Activated CD8-positive, alpha-beta T cell treated with anti-CD3 and anti-CD28 coated beads for 36 hours (primary cell): ENCODE measurements at regions not wholly inside any gene's neighbourhood (a gene's known extent, or its start where the extent isn't known, plus 50 kb on each side); places are given as distances from the start of the nearest gene placed in this dataset.
"Not testable (repeated sequence)": the region's sequence is repeated elsewhere in the genome, so short reads cannot be mapped to it uniquely, and the experiment has no call there.

Experiments used
- ATAC-seq: fragments of 200-7000 bp; cut with Tn5 transposase; one replicate; pipeline ENCODE4 v1.10.0; 2021; ENCODE audit warnings: mild to moderate bottlenecking, moderate library complexity
- CTCF ChIA-PET: fragments of 350-600 bp; sonication (Branson Sonifier 250); formaldehyde crosslinking; loops from one replicate; lab custom pipeline; 2021; ENCODE audit warnings: antibody characterized with exemption; lab: Charles Lee
- POLR2A ChIA-PET: fragments of 350-600 bp; sonication (Branson Sonifier 250); formaldehyde crosslinking; loops from one replicate; lab custom pipeline; 2021; ENCODE audit warnings: antibody characterized with exemption; lab: Charles Lee
- DNase-seq: peaks from one replicate; pipeline ENCODE4 v3.0.0-alpha.2; 2020
- H3K27ac Mint-ChIP-seq: one replicate; pipeline ENCODE4 v1.8.0; 2021; ENCODE audit warnings: mild to moderate bottlenecking, mixed read lengths
- H3K27me3 Mint-ChIP-seq: one replicate; pipeline ENCODE4 v1.8.0; 2021; ENCODE audit warnings: mixed read lengths
- H3K36me3 Mint-ChIP-seq: one replicate; pipeline ENCODE4 v1.8.0; 2021; ENCODE audit warnings: low read depth, mixed read lengths
- H3K4me1 Mint-ChIP-seq: one replicate; pipeline ENCODE4 v1.8.0; 2021; ENCODE audit warnings: low read depth, mixed read lengths
- H3K4me3 Mint-ChIP-seq: one replicate; pipeline ENCODE4 v1.8.0; 2021; ENCODE audit warnings: mild to moderate bottlenecking, moderate library complexity, mixed read lengths
- H3K9me3 Mint-ChIP-seq: one replicate; pipeline ENCODE4 v1.8.0; 2021; ENCODE audit warnings: mixed read lengths
- intact Hi-C: fragments of 100-400 bp; cut with micrococcal nuclease; formaldehyde crosslinking; loops from one replicate; pipeline ENCODE4 v1.10.0; 2022
- TF ChIP-seq, protein P1 (sequence below): fragments of 200-600 bp; IDR thresholded peaks from one replicate; pipeline ENCODE4 v1.8.0; 2022; ENCODE audit warnings: antibody characterized with exemption, mild to moderate bottlenecking

DNA sequence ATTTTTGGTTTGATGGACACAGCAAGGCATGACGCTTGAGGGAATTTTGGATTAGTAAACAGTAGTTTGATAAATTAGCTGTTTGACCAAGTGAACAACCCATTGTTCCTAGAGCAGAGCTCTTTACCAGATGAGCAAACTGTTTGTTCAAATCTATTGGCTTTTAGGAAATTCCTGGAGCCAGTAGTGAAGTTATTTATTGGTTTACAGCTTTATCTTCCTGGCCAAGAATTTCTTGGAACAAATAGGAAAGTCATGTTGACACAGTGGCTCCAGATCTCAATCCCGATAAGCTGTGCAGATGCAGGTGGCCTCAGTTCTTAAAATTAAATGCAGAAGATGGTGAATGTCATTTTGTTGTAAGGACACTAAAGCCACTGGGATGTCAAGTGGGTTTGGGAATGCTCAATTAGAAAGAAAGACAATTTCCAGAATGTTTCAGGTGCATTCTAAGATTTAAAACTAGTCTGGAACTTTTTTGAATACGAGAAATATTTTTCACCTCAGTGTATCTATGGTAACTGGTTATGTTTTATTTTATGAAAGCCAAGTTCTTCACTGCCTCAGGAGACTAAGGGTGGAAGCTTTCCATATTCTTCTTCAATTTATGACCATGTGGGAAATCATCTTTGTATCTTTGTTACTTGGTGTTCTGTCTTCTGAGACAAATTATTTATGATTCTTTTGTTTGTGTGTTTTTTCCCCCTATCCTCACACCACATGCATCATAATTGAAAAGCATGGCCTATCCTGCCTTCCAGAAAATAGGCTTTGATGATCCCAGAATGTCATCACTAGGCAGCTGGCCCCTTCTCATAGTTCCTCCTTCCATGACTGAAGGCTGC is 554.5 kb downstream of the STIM2 start:
- H3K4me1 Mint-ChIP-seq = no peaks in the 10 kb centered on the region
- TF ChIP-seq, protein P1, sequence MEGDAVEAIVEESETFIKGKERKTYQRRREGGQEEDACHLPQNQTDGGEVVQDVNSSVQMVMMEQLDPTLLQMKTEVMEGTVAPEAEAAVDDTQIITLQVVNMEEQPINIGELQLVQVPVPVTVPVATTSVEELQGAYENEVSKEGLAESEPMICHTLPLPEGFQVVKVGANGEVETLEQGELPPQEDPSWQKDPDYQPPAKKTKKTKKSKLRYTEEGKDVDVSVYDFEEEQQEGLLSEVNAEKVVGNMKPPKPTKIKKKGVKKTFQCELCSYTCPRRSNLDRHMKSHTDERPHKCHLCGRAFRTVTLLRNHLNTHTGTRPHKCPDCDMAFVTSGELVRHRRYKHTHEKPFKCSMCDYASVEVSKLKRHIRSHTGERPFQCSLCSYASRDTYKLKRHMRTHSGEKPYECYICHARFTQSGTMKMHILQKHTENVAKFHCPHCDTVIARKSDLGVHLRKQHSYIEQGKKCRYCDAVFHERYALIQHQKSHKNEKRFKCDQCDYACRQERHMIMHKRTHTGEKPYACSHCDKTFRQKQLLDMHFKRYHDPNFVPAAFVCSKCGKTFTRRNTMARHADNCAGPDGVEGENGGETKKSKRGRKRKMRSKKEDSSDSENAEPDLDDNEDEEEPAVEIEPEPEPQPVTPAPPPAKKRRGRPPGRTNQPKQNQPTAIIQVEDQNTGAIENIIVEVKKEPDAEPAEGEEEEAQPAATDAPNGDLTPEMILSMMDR = no peak
- H3K27ac Mint-ChIP-seq = no peak overlapping the region
- no peaks in the 10 kb centered on the region for H3K27me3 Mint-ChIP-seq
- intact Hi-C loops = no loop called here
- peaks cover 12% of the 10 kb centered on the region for H3K9me3 Mint-ChIP-seq
- H3K4me3 Mint-ChIP-seq = no peak overlapping the region
- no peak for DNase-seq
- no peak for ATAC-seq
- ChIA-PET POLR2A (no interaction called here), CTCF (no interaction called here)
- H3K36me3 Mint-ChIP-seq = no peaks in the 10 kb centered on the region

DNA sequence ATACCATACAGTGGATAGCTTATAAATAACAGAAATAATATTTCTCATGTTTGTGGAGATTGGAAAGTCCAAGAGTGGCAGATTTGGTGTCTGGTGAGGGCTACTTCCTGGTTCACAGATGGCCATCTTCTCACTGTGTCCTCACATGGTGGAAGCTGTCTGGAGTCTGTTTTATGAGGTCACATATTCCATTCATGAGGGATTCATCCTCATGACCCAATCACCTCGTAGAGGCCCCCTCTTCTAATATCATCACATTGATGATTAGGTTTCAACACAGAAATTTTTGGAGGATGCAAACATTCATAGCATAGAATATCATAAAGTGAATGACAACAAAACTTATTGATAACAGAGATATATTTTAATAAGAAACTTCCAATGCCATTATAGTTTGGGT is 568.0 kb downstream of the STIM2 start:
- TF ChIP-seq, protein P1 = no peak
- ATAC-seq (no peak), DNase-seq (no peak)
- Mint-ChIP-seq H3K27ac (no peak overlapping the region), H3K27me3 (no peaks in the 10 kb centered on the region), H3K36me3 (no peaks in the 10 kb centered on the region), H3K4me1 (no peaks in the 10 kb centered on the region), H3K4me3 (no peak overlapping the region), H3K9me3 (no peaks in the 10 kb centered on the region)
- CTCF ChIA-PET = no interaction called here
- POLR2A ChIA-PET = no interaction called here
- intact Hi-C loops = no loop called here

DNA sequence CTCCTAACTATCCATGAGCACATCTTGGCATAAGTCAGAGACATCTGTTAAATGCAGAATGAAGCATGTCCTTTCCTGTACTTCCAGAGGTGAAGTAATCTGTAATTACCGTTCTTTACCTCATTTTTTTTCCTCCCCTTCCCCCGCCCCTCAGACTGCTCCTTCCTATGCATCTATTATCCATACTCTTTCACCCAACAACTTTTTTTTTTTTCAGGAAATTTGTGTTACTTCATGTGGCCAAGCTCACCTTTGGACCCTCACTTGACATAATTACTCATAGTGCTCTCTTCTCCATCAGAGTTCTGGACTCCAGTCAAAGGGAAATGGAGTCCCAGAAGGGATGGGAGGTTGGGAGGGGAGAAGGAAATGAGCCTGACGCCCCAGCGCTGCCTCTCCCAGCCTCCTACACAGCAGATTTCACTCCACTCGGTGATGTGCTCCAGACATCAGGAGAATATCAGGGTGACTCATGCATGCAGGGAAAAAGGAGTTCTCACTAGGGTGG is 568.8 kb downstream of the STIM2 start:
- Mint-ChIP-seq H3K27ac (no peak overlapping the region), H3K4me3 (no peak overlapping the region), H3K9me3 (peaks cover 3% of the 10 kb centered on the region), H3K4me1 (no peaks in the 10 kb centered on the region), H3K36me3 (no peaks in the 10 kb centered on the region), H3K27me3 (no peaks in the 10 kb centered on the region)
- TF ChIP-seq, protein P1 = no peak
- CTCF ChIA-PET = no interaction called here
- POLR2A ChIA-PET = no interaction called here
- ATAC-seq = no peak
- DNase-seq = no peak
- intact Hi-C loops = no loop called here

DNA sequence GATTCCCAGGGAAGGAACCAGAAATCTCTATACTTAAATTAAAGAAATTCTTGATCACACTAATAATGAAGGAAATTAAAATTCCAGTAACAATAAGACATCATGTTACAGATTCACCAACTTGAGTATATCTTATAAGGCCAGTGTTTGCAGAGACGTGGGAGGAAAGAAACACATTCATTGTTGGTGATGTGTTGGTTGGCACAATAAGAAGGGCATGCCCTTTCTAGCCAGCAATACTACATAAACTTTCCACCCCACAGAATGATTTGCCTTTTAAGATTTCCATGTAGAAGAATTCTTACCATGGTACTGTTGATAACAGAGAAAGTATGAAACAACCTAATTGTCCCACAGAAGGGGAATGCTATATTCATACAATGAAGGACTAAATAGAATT is 581.5 kb downstream of the STIM2 start:
- no peak overlapping the region for H3K4me3 Mint-ChIP-seq
- no peaks in the 10 kb centered on the region for H3K4me1 Mint-ChIP-seq
- no peak overlapping the region for H3K27ac Mint-ChIP-seq
- H3K36me3 Mint-ChIP-seq = no peaks in the 10 kb centered on the region
- CTCF ChIA-PET = no interaction called here
- H3K27me3 Mint-ChIP-seq = no peaks in the 10 kb centered on the region
- ATAC-seq = no peak
- H3K9me3 Mint-ChIP-seq = no peaks in the 10 kb centered on the region
- intact Hi-C loops = no loop called here
- DNase-seq = no peak
- POLR2A ChIA-PET = no interaction called here
- TF ChIP-seq, protein P1 = no peak

DNA sequence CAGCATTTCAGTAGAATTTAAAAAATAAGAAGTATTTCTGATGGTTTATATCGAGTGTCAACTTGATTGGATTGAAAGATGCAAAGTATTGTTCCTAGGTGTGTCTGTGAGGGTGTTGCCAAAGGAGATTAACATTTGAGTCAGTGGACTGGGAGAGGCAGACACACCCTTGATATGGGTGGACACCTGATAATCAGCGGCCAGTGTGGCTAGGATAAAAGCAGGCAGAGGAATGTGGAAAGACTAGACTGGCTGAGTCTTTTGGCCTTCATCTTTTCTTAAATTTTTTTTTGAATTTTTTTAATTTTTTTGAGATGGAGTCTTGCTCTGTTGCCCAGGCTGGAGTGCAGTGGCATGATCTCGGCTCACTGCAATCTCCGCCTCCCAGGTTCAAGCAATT is 582.0 kb downstream of the STIM2 start:
- DNase-seq, ATAC-seq, intact Hi-C loops, H3K27ac Mint-ChIP-seq, H3K36me3 Mint-ChIP-seq, POLR2A ChIA-PET, H3K4me1 Mint-ChIP-seq, H3K27me3 Mint-ChIP-seq, H3K4me3 Mint-ChIP-seq, CTCF ChIA-PET, H3K9me3 Mint-ChIP-seq: not testable (repeated sequence)
